ENCODE measurements at regions not wholly inside any gene's neighbourhood (a gene's known extent, or its start where the extent isn't known, plus 50 kb on each side); places are given as distances from the start of the nearest gene placed in this dataset.
"Not testable (repeated sequence)": the region's sequence is repeated elsewhere in the genome, so short reads cannot be mapped to it uniquely, and the experiment has no call there.

GRCh38 chrX:42832764-42833549, 55.0 kb upstream of the PPP1R2C start:
- TF ChIP-seq ZNF70 (CRISPR knock-in tag; IDR thresholded peaks at IDR 0.05), result no peak
- no peak for TF ChIP-seq TOX (CRISPR knock-in tag; IDR thresholded peaks at IDR 0.05; ENCODE audit: borderline replicate concordance)
- no peak for TF ChIP-seq GLIS3 (CRISPR knock-in tag; IDR thresholded peaks at IDR 0.05)
- no peak for TF ChIP-seq PATZ1 (CRISPR knock-in tag; IDR thresholded peaks at IDR 0.05; ENCODE audit: borderline replicate concordance)
- TF ChIP-seq ARNTL (CRISPR knock-in tag; IDR thresholded peaks at IDR 0.05; ENCODE audit: borderline replicate concordance, low read depth), result no peak
- no peak for TF ChIP-seq RARB (CRISPR knock-in tag; IDR thresholded peaks at IDR 0.05)
- TF ChIP-seq ESRRG (CRISPR knock-in tag; IDR thresholded peaks at IDR 0.05), result no peak
- TF ChIP-seq TSHZ2 (CRISPR knock-in tag; IDR thresholded peaks at IDR 0.05), result no peak
- no peak for TF ChIP-seq TCF4 (CRISPR knock-in tag; IDR thresholded peaks at IDR 0.05; ENCODE audit: borderline replicate concordance)
- no peak for ATAC-seq

- not testable (repeated sequence) for ATAC-seq
These were observed 55.6 kb upstream of the PPP1R2C start for GRCh38 chrX:42833550-42833940.

GRCh38 chrX:42837101-42837726, 59.3 kb upstream of the PPP1R2C start:
- ATAC-seq, result no peak
- no peak for TF ChIP-seq CREB5 (CRISPR knock-in tag; IDR thresholded peaks at IDR 0.05; ENCODE audit: low read depth)
- no peak for TF ChIP-seq PATZ1 (CRISPR knock-in tag; IDR thresholded peaks at IDR 0.05; ENCODE audit: borderline replicate concordance)
- TF ChIP-seq ZFP30 (CRISPR knock-in tag; IDR thresholded peaks at IDR 0.05), result no peak
- TF ChIP-seq TCF4 (CRISPR knock-in tag; IDR thresholded peaks at IDR 0.05; ENCODE audit: borderline replicate concordance), result no peak
- no peak for TF ChIP-seq CSRNP3 (CRISPR knock-in tag; IDR thresholded peaks at IDR 0.05)
- no peak for TF ChIP-seq TSHZ2 (CRISPR knock-in tag; IDR thresholded peaks at IDR 0.05)
- TF ChIP-seq ZNF565 (CRISPR knock-in tag; conservative IDR thresholded peaks at IDR 0.05; ENCODE audit: low read depth), result no peak
- no peak for TF ChIP-seq TOX (CRISPR knock-in tag; IDR thresholded peaks at IDR 0.05; ENCODE audit: borderline replicate concordance)
- TF ChIP-seq ISL1 (CRISPR knock-in tag; IDR thresholded peaks at IDR 0.05), result no peak
- no peak for TF ChIP-seq CSDC2 (CRISPR knock-in tag; IDR thresholded peaks at IDR 0.05)
